ENCODE measurements at regions not wholly inside any gene's neighbourhood (a gene's known extent, or its start where the extent isn't known, plus 50 kb on each side); places are given as distances from the start of the nearest gene placed in this dataset.

DNA sequence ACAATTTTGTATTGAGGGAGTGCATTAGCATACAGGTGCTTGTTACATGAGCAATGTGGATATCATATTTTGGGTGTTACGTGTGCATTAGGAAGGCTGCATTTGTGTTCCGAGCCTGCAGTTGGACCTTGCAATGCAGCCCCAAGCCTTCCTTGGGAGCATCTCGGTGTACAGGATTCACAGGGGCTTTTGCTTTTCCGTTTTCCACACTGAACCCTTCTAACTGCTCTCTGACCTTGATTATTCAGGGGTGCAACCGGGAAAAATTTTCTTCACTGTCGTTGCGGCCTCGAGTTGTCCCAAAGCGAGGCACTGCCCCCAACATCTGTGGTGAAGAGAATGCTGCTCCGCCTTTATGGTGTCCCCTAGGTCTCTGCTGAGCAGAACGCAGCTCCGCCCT lies 80.1 kb upstream of the PLEKHG4B start:
- TF ChIP-seq, protein P1, sequence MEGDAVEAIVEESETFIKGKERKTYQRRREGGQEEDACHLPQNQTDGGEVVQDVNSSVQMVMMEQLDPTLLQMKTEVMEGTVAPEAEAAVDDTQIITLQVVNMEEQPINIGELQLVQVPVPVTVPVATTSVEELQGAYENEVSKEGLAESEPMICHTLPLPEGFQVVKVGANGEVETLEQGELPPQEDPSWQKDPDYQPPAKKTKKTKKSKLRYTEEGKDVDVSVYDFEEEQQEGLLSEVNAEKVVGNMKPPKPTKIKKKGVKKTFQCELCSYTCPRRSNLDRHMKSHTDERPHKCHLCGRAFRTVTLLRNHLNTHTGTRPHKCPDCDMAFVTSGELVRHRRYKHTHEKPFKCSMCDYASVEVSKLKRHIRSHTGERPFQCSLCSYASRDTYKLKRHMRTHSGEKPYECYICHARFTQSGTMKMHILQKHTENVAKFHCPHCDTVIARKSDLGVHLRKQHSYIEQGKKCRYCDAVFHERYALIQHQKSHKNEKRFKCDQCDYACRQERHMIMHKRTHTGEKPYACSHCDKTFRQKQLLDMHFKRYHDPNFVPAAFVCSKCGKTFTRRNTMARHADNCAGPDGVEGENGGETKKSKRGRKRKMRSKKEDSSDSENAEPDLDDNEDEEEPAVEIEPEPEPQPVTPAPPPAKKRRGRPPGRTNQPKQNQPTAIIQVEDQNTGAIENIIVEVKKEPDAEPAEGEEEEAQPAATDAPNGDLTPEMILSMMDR (IDR thresholded peaks at IDR 0.05) = no peak

DNA sequence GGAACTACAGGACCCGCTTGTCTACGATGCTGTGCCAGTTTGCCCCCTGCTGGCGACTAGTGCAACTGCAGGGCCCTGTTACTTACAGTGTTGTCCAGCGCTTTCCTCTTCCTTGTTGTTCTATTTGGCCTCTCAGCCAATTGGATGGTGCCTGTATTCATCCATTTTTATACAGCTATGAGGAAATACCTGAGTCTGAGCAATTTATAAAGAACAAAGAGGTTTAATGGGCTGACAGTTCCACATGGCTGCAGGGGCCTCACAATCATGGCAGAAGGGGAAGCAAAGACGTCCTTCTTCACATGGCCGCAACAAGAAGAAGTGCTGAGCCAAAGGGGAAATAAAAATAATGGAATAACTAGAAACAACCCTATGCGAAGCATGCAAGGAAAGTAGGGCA lies 78.7 kb upstream of the PLEKHG4B start:
- TF ChIP-seq, protein P1 (IDR thresholded peaks at IDR 0.05) = no peak

DNA sequence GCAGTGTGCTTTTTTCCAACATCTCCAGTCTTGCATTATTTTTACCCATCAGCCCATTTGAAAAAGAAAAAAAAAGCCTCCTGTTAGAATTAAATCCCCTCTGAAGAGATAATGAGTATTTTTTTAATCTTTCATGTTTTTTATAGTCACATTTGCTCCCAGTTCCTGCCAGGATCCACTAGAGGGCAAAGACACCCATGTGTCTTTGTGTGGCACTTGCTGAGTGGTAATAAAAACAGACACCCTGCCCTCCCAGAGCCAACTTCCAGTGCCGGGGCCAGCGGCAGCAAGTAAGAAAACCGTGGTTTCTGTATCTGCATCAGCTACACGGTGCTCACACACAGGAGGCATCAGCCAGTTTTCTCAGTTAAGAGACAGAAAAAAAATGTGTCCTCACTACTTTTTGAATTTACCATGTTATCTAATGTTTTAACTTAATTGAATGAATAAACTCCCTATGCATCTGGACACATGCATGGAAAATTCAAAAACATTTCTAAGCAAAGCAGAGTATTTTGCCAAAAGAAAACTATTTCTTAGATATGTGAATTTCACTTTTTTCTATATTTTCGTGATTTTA lies 70.2 kb upstream of the PLEKHG4B start:
- TF ChIP-seq, protein P1 (IDR thresholded peaks at IDR 0.05) = peak; percentile 54

DNA sequence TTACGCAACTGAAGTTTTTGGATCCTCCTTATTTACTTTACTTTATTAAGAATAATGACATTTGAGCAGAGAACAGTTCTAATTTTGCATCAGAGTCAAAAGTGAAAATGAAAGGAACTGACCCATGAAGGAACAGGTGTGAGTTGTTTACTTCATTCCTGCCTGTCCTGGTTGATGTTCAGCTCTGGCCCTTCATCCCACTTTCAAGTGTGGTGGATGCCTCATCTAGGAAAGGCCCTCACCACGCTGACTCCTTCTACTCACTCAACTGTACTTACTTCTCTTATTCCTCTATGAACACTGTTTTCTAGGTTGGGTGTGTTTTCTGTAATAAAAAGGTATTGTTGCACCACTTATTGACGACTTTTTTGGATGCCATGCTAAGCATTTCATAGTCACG lies 61.8 kb upstream of the PLEKHG4B start:
- TF ChIP-seq, protein P1 (IDR thresholded peaks at IDR 0.05) = no peak

DNA sequence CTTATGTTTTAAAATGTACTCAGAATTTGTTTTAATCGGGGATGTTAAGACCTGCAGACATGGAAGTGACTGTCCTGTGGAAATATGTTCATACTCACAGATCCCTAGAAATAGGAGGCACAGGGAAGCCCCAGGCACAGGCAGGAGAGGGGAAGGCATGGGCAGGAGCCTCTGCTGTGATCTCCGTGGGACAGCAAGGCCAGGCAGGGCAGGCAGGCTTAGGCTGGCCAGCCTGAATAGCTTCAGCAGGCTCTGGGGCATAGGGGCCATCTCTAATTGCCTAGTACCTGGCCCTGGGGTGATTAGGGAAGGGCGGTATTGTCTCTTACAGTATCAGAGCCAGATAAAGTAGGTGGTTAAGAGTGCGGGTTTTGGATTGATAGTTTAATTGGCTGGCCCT lies 59.8 kb upstream of the PLEKHG4B start:
- TF ChIP-seq, protein P1 (IDR thresholded peaks at IDR 0.05) = no peak

DNA sequence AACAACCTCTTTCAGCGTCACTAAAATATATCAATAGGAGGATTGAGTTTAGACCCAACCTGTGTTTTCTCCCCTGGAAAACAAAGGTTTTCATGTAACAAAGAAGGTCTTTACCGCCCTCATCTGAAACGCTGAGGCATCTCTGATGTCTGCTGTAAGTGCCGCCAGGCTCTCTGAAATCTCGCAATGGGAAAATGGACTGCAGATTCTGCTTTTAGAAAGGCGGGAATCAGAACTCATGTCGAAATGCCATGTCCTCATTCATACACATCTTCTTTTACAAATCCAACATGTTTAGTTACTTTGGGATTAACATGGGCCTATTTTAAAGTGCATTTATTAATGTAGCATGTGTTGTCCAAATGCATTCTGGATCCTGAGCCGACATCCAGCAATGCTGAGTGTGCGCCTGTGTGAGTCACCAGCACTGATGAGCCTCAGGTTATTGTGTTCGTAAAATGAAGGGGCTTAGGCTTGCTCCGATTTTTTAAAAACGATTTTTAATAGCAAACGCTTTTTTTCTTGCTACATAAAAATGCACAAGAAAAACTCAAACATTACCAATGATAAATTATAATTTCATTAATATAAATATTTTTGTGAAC lies 51.9 kb upstream of the PLEKHG4B start:
- TF ChIP-seq, protein P1 (IDR thresholded peaks at IDR 0.05) = no peak

All from LNCAP (cell line).